Large intestine (tissue), 3 donors: ENCODE measurements at regions not wholly inside any gene's neighbourhood (a gene's known extent, or its start where the extent isn't known, plus 50 kb on each side); places are given as distances from the start of the nearest gene placed in this dataset.
"Not testable (repeated sequence)": the region's sequence is repeated elsewhere in the genome, so short reads cannot be mapped to it uniquely, and the experiment has no call there.

Experiments
- DNase-seq, 2 donors: peaks; one replicate each; pipeline versions ENCODE4 v3.0.0 to v3.0.0-alpha.2; 2013
- H3K27ac ChIP-seq: one replicate; pipeline ENCODE4 v1.5.1; 2013; ENCODE audit warnings: low read length
- H3K27me3 ChIP-seq: 2 replicates; pipeline ENCODE4 v1.6.1; 2013; ENCODE audit warnings: low read length; ENCODE audit not compliant: control insufficient read depth, insufficient read depth
- H3K36me3 ChIP-seq: 2 replicates; pipeline ENCODE4 v1.6.1; 2013; ENCODE audit warnings: low read length; ENCODE audit not compliant: control insufficient read depth, insufficient read depth
- H3K4me1 ChIP-seq: one replicate; pipeline ENCODE4 v1.6.1; 2013; ENCODE audit warnings: low read length; ENCODE audit not compliant: control insufficient read depth, insufficient read depth
- H3K4me3 ChIP-seq: one replicate; pipeline ENCODE4 v1.5.1; 2013; ENCODE audit warnings: low read length
- H3K9me3 ChIP-seq: one replicate; pipeline ENCODE4 v1.6.1; 2013; ENCODE audit warnings: mild to moderate bottlenecking, low read depth, low read length, moderate library complexity; ENCODE audit not compliant: control insufficient read depth
- WGBS: methylation state at CpG from one replicate; pipeline ENCODE4 v1.1.5; 2013; ENCODE audit warnings: low lambda C conversion rate; ENCODE audit not compliant: insufficient coverage; 5-methylcytosine and 5-hydroxymethylcytosine counted together

GRCh38 chr1:218015106-218015505 lies 270.0 kb upstream of the RRP15 start:
- not testable (repeated sequence) for H3K4me3 ChIP-seq, DNase-seq, H3K27me3 ChIP-seq, H3K27ac ChIP-seq, H3K9me3 ChIP-seq, H3K4me1 ChIP-seq, H3K36me3 ChIP-seq
- WGBS, result no CpG with 5 or more reads among the region's 8 CpGs

- H3K4me3 ChIP-seq, result no peak overlapping the region
- DNase-seq, result no peak
- no CpG with 5 or more reads among the region's 2 CpGs for WGBS
- no peaks in the 10 kb centered on the region for H3K9me3 ChIP-seq
- no peaks in the 10 kb centered on the region for H3K4me1 ChIP-seq
- H3K27me3 ChIP-seq, result no peaks in the 10 kb centered on the region
- no peaks in the 10 kb centered on the region for H3K36me3 ChIP-seq
- no peak overlapping the region for H3K27ac ChIP-seq
These were observed 260.8 kb upstream of the RRP15 start for GRCh38 chr1:218024211-218024720.

GRCh38 chr1:218025454-218025853 lies 259.6 kb upstream of the RRP15 start:
- WGBS, result 100% methylated on average over 2 of the region's 2 CpGs

GRCh38 chr1:218027152-218027551 lies 257.9 kb upstream of the RRP15 start:
- DNase-seq, result peak in 1 of 2 donors; percentile 1
- no peaks in the 10 kb centered on the region for H3K4me1 ChIP-seq
- H3K27me3 ChIP-seq, result peaks cover 3% of the 10 kb centered on the region
- no peak overlapping the region for H3K4me3 ChIP-seq
- 90% methylated on average over 2 of the region's 5 CpGs for WGBS
- no peaks in the 10 kb centered on the region for H3K9me3 ChIP-seq
- no peak overlapping the region for H3K27ac ChIP-seq
- H3K36me3 ChIP-seq, result no peaks in the 10 kb centered on the region

More at GRCh38 chr1:218025454-218025853, 259.6 kb upstream of the RRP15 start:
- Histone ChIP-seq H3K4me3 (no peak overlapping the region), H3K36me3 (no peaks in the 10 kb centered on the region), H3K27ac (no peak overlapping the region), H3K27me3 (no peaks in the 10 kb centered on the region), H3K4me1 (no peaks in the 10 kb centered on the region), H3K9me3 (no peaks in the 10 kb centered on the region)
- DNase-seq, result no peak

GRCh38 chr1:218030846-218031245 lies 254.2 kb upstream of the RRP15 start:
- no peak overlapping the region for H3K27ac ChIP-seq
- no peaks in the 10 kb centered on the region for H3K36me3 ChIP-seq
- no peaks in the 10 kb centered on the region for H3K4me1 ChIP-seq
- DNase-seq, result no peak
- peaks cover 3% of the 10 kb centered on the region for H3K27me3 ChIP-seq
- no peak overlapping the region for H3K4me3 ChIP-seq
- H3K9me3 ChIP-seq, result no peaks in the 10 kb centered on the region

- Histone ChIP-seq H3K4me3 (no peak overlapping the region), H3K4me1 (no peaks in the 10 kb centered on the region), H3K36me3 (no peaks in the 10 kb centered on the region), H3K27me3 (peaks cover 3% of the 10 kb centered on the region), H3K27ac (no peak overlapping the region), H3K9me3 (no peaks in the 10 kb centered on the region)
- DNase-seq, result no peak
- 57% methylated on average over 1 of the region's 8 CpGs for WGBS
These were observed 253.2 kb upstream of the RRP15 start for GRCh38 chr1:218031901-218032300.

GRCh38 chr1:218034468-218034867 lies 250.6 kb upstream of the RRP15 start:
- DNase-seq, result no peak
- no CpG with 5 or more reads among the region's 7 CpGs for WGBS
- no peaks in the 10 kb centered on the region for H3K36me3 ChIP-seq

GRCh38 chr1:218048828-218049420 lies 236.2 kb upstream of the RRP15 start:
- no peak for DNase-seq
- H3K27ac ChIP-seq, result no peak overlapping the region
- no peaks in the 10 kb centered on the region for H3K4me1 ChIP-seq
- WGBS, result no CpG with 5 or more reads among the region's 1 CpG
- H3K36me3 ChIP-seq, result no peaks in the 10 kb centered on the region
- no peaks in the 10 kb centered on the region for H3K9me3 ChIP-seq
- no peak overlapping the region for H3K4me3 ChIP-seq
- H3K27me3 ChIP-seq, result no peaks in the 10 kb centered on the region

More at GRCh38 chr1:218034468-218034867, 250.6 kb upstream of the RRP15 start:
- Histone ChIP-seq H3K27me3 (peaks cover 3% of the 10 kb centered on the region), H3K9me3 (no peaks in the 10 kb centered on the region), H3K4me1 (no peaks in the 10 kb centered on the region), H3K4me3 (no peak overlapping the region), H3K27ac (no peak overlapping the region)

- Histone ChIP-seq H3K36me3 (no peaks in the 10 kb centered on the region), H3K4me3 (no peak overlapping the region), H3K27ac (no peak overlapping the region), H3K27me3 (no peaks in the 10 kb centered on the region), H3K9me3 (no peaks in the 10 kb centered on the region), H3K4me1 (no peaks in the 10 kb centered on the region)
- no peak for DNase-seq
- 100% methylated on average over 2 of the region's 9 CpGs for WGBS
These were observed 235.5 kb upstream of the RRP15 start for GRCh38 chr1:218049641-218050040.

GRCh38 chr1:218058730-218059129 lies 226.4 kb upstream of the RRP15 start:
- no peak overlapping the region for H3K27ac ChIP-seq
- no peak for DNase-seq
- H3K4me1 ChIP-seq, result no peaks in the 10 kb centered on the region
- 83% methylated on average over 1 of the region's 2 CpGs for WGBS
- no peaks in the 10 kb centered on the region for H3K36me3 ChIP-seq
- no peak overlapping the region for H3K4me3 ChIP-seq
- no peaks in the 10 kb centered on the region for H3K27me3 ChIP-seq
- H3K9me3 ChIP-seq, result no peaks in the 10 kb centered on the region

- H3K4me3 ChIP-seq, result no peak overlapping the region
- no CpG with 5 or more reads among the region's 5 CpGs for WGBS
These were observed 220.7 kb upstream of the RRP15 start for GRCh38 chr1:218064426-218064825.

More at GRCh38 chr1:218064426-218064825, 220.7 kb upstream of the RRP15 start:
- H3K9me3 ChIP-seq, result no peaks in the 10 kb centered on the region
- H3K27me3 ChIP-seq, result no peaks in the 10 kb centered on the region
- no peaks in the 10 kb centered on the region for H3K4me1 ChIP-seq
- H3K27ac ChIP-seq, result no peak overlapping the region
- no peaks in the 10 kb centered on the region for H3K36me3 ChIP-seq
- no peak for DNase-seq
